ENCODE measurements at regions not wholly inside any gene's neighbourhood (a gene's known extent, or its start where the extent isn't known, plus 50 kb on each side); places are given as distances from the start of the nearest gene placed in this dataset.

DNA sequence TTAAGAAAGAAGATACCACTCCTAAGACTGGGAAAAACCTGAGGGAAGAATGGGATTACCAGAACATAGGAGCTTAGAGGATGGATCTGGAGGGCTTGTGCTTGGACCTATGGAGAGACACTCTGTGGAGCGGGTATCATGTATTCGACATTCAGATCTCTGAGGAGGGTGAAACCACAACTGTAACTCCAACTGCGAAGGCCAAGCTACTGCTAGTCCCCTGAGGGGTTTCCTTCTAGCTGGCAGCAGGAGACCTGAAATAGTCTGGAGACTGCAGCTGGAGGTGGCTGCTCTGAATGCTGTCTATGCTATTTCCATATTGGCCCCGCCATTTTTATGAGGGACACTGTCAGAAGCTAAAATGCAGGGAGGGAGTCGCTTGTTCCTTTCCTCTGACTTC is 462.3 kb downstream of the PTPRC start:
- TF ChIP-seq CTCF (IDR thresholded peaks at IDR 0.05; ENCODE audit: insufficient read depth, low read depth, low read length) (no peak), EZH2 (IDR thresholded peaks at IDR 0.05; ENCODE audit: insufficient read depth, low read length) (no peak)

Data from astrocyte (in vitro differentiated cells and primary cell).